GM23338 (cell line): ENCODE measurements at regions not wholly inside any gene's neighbourhood (a gene's known extent, or its start where the extent isn't known, plus 50 kb on each side); places are given as distances from the start of the nearest gene placed in this dataset.

Source experiments
- ATAC-seq: fragments of 200-7000 bp; cut with Tn5 transposase; 3 replicates; pipeline ENCODE4 v1.9.1; 2020
- DNase-seq: peaks from one replicate; pipeline ENCODE4 v3.0.0-alpha.2; 2015; ENCODE audit warnings: low spot score
- H2AFZ ChIP-seq: fragments of 200-600 bp; sonication (generic); 2 replicates; pipeline ENCODE4 v1.8.0; 2016; ENCODE audit warnings: antibody characterized with exemption, mild to moderate bottlenecking, moderate library complexity
- H3F3A ChIP-seq: fragments of 200-600 bp; sonication (generic); replicated peaks from 2 replicates; pipeline ENCODE4 v1.8.0; 2017; ENCODE audit warnings: antibody characterized with exemption, mixed run types, low read depth
- H3K27ac ChIP-seq: fragments of 200-600 bp; sonication (generic); 2 replicates; pipeline ENCODE4 v1.6.1; 2016; ENCODE audit warnings: low read depth
- H3K27me3 ChIP-seq: fragments of 200-600 bp; sonication (generic); 2 replicates; pipeline ENCODE4 v1.8.0; 2016; ENCODE audit warnings: mild to moderate bottlenecking, mixed run types, moderate library complexity; ENCODE audit not compliant: insufficient read depth
- H3K36me3 ChIP-seq: fragments of 200-600 bp; sonication (generic); 2 replicates; pipeline ENCODE4 v1.8.0; 2016; ENCODE audit warnings: mild to moderate bottlenecking; ENCODE audit not compliant: insufficient read depth
- H3K4me1 ChIP-seq: fragments of 200-600 bp; sonication (generic); 2 replicates; pipeline ENCODE4 v1.8.0; 2016; ENCODE audit warnings: mild to moderate bottlenecking, moderate library complexity; ENCODE audit not compliant: insufficient read depth
- H3K4me2 ChIP-seq: fragments of 200-600 bp; sonication (generic); 2 replicates; pipeline ENCODE4 v1.7.1; 2017; ENCODE audit warnings: mixed run types
- H3K4me3 ChIP-seq: fragments of 200-600 bp; sonication (generic); 2 replicates; pipeline ENCODE4 v1.6.1; 2016; ENCODE audit warnings: mixed run types
- H3K79me2 ChIP-seq: fragments of 200-600 bp; sonication (generic); replicated peaks from 2 replicates; pipeline ENCODE4 v1.8.0; 2017; ENCODE audit warnings: mild to moderate bottlenecking; ENCODE audit not compliant: insufficient read depth
- H3K9me2 ChIP-seq: fragments of 200-600 bp; sonication (generic); 2 replicates; pipeline ENCODE4 v1.8.0; 2017; ENCODE audit not compliant: insufficient read depth
- H4K20me1 ChIP-seq: fragments of 200-600 bp; sonication (generic); replicated peaks from 2 replicates; pipeline ENCODE4 v1.8.0; 2017; ENCODE audit warnings: mild to moderate bottlenecking; ENCODE audit not compliant: insufficient read depth
- H3K27ac Mint-ChIP-seq: 2 replicates; pipeline ENCODE4 v1.8.0; 2020; ENCODE audit warnings: inconsistent platforms, mild to moderate bottlenecking, moderate library complexity, mixed read lengths
- H3K27me3 Mint-ChIP-seq: 3 replicates; pipeline ENCODE4 v1.8.0; 2022; ENCODE audit warnings: low read depth, mild to moderate bottlenecking, moderate library complexity, mixed read lengths, inconsistent platforms; ENCODE audit not compliant: insufficient read depth, poor library complexity
- H3K36me3 Mint-ChIP-seq: 3 replicates; pipeline ENCODE4 v1.8.0; 2021; ENCODE audit warnings: low read depth, mild to moderate bottlenecking, inconsistent platforms, moderate library complexity, mixed read lengths
- H3K4me1 Mint-ChIP-seq: 3 replicates; pipeline ENCODE4 v1.8.0; 2020; ENCODE audit warnings: mild to moderate bottlenecking, inconsistent platforms, mixed read lengths
- H3K4me3 Mint-ChIP-seq: 3 replicates; pipeline ENCODE4 v1.8.0; 2021; ENCODE audit warnings: moderate library complexity, mild to moderate bottlenecking, inconsistent platforms, mixed read lengths
- H3K9me3 Mint-ChIP-seq: 3 replicates; pipeline ENCODE4 v1.8.0; 2020; ENCODE audit warnings: moderate library complexity, mild to moderate bottlenecking, inconsistent platforms, mixed read lengths
- EZH2 ChIP-seq: fragments of 200-600 bp; sonication (generic); IDR thresholded peaks from one replicate; pipeline ENCODE4 v1.8.0; 2017; ENCODE audit warnings: antibody characterized with exemption, mild to moderate bottlenecking, low read depth; ENCODE audit not compliant: unreplicated experiment
- EZH2phosphoT487 ChIP-seq: fragments of 200-600 bp; sonication (generic); IDR thresholded peaks from one replicate; pipeline ENCODE4 v1.8.1; 2018; ENCODE audit warnings: antibody characterized with exemption; ENCODE audit not compliant: unreplicated experiment
- REST ChIP-seq: IDR thresholded peaks from one replicate; pipeline ENCODE4 v1.6.1; 2018; ENCODE audit warnings: antibody characterized with exemption; ENCODE audit not compliant: unreplicated experiment
- ZNF462 ChIP-seq: fragments of 250-450 bp; sonication (Bioruptor Pico); IDR thresholded peaks from 2 replicates; pipeline ENCODE4 v1.5.0; 2020; ENCODE audit warnings: mild to moderate bottlenecking, moderate library complexity

DNA sequence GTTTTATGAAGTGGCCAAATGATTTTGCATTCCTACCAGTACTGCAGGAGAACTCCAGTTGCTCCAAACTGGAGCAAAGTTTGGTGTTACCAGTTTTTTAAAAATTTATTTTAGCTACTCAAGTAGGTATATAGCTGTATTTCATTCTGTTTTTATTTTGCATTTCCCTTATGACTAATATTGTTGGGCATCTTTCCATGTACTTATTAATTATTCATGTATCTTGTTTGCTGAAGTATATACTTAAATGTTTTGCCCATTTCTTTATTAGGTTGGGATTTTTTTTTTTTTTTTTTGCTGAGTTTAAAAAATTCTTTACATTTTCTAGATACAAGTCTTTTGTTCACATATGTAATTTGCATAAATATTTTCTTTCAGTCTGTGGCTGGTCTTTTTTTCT lies 386.6 kb upstream of the DAB2 start:
- H3K4me1 ChIP-seq: no peaks in the 10 kb centered on the region
- TF ChIP-seq EZH2phosphoT487 (no peak), REST (no peak), ZNF462 (CRISPR knock-in tag) (no peak), EZH2 (no peak)
- no peaks in the 10 kb centered on the region for H3K27me3 Mint-ChIP-seq
- H3F3A ChIP-seq: no peaks in the 10 kb centered on the region
- H3K9me3 Mint-ChIP-seq: no peaks in the 10 kb centered on the region
- H3K27ac Mint-ChIP-seq: no peak overlapping the region
- H3K4me3 Mint-ChIP-seq: no peak overlapping the region
- H3K4me3 ChIP-seq: no peak overlapping the region
- H3K9me2 ChIP-seq: peaks cover 5% of the 10 kb centered on the region; the same call in 1 of the 2 replicates
- no peak overlapping the region for H3K27ac ChIP-seq
- no peaks in the 10 kb centered on the region for H4K20me1 ChIP-seq
- no peaks in the 10 kb centered on the region for H3K27me3 ChIP-seq
- H3K79me2 ChIP-seq: no peaks in the 10 kb centered on the region
- H3K4me2 ChIP-seq: no peak overlapping the region
- ATAC-seq (no peak), DNase-seq (no peak)
- peaks cover 4% of the 10 kb centered on the region; the same call in 2 of the 3 replicates for H3K4me1 Mint-ChIP-seq
- H3K36me3 Mint-ChIP-seq: no peaks in the 10 kb centered on the region
- H2AFZ ChIP-seq: no peak overlapping the region
- no peaks in the 10 kb centered on the region for H3K36me3 ChIP-seq
